Neural crest cell (in vitro differentiated cells): ENCODE measurements at regions not wholly inside any gene's neighbourhood (a gene's known extent, or its start where the extent isn't known, plus 50 kb on each side); places are given as distances from the start of the nearest gene placed in this dataset.

Experiments
- DNase-seq: peaks from one replicate; pipeline ENCODE4 v3.0.0; 2021; ENCODE audit warnings: low read depth, mixed read lengths, low spot score
- H3K27ac Mint-ChIP-seq: one replicate; pipeline ENCODE4 v1.8.0; 2021; ENCODE audit warnings: mild to moderate bottlenecking, mixed read lengths; ENCODE audit not compliant: unreplicated experiment
- H3K27me3 Mint-ChIP-seq: 2 replicates; pipeline ENCODE4 v1.8.0; 2021; ENCODE audit warnings: low read depth, mild to moderate bottlenecking, mixed read lengths
- H3K36me3 Mint-ChIP-seq: 2 replicates; pipeline ENCODE4 v1.8.0; 2021; ENCODE audit warnings: low read depth, mild to moderate bottlenecking, mixed read lengths
- H3K4me1 Mint-ChIP-seq: 2 replicates; pipeline ENCODE4 v1.8.0; 2021; ENCODE audit warnings: mixed read lengths
- H3K4me3 Mint-ChIP-seq: one replicate; pipeline ENCODE4 v1.8.0; 2021; ENCODE audit warnings: mild to moderate bottlenecking, mixed read lengths
- H3K9me3 Mint-ChIP-seq: 2 replicates; pipeline ENCODE4 v1.8.0; 2021; ENCODE audit warnings: mixed read lengths
- TF ChIP-seq, protein P1 (sequence below): fragments of 200-600 bp; sonication (generic); conservative IDR thresholded peaks from 2 replicates; pipeline ENCODE4 v1.5.0; 2021; ENCODE audit warnings: antibody characterized with exemption, mild to moderate bottlenecking

DNA sequence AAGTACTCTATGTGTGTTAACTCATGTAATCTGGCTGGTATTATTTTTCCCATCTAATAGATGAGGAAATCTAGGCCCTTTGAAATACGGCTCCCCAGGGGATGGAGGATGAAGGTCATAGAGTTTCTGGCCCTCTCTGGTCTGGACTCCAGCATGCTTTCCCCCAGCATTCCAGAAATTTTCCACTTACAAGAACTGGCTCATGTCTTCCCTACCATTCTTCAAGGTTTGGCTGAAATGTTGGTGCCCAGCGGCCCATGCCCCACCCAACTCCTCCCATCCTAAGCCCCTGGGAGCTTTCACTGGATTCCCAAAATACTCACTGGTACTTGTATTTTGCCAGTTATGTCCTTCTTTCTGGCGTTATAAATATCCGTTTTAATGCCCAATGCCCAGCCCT, 237.5 kb upstream of the NLRP1 start:
- no peak overlapping the region for H3K4me3 Mint-ChIP-seq
- no peak overlapping the region for H3K27ac Mint-ChIP-seq
- peaks cover 3% of the 10 kb centered on the region for H3K4me1 Mint-ChIP-seq
- H3K27me3 Mint-ChIP-seq, result no peaks in the 10 kb centered on the region
- no peak for DNase-seq
- H3K9me3 Mint-ChIP-seq, result peaks cover under 1% of the 10 kb centered on the region
- TF ChIP-seq, protein P1, sequence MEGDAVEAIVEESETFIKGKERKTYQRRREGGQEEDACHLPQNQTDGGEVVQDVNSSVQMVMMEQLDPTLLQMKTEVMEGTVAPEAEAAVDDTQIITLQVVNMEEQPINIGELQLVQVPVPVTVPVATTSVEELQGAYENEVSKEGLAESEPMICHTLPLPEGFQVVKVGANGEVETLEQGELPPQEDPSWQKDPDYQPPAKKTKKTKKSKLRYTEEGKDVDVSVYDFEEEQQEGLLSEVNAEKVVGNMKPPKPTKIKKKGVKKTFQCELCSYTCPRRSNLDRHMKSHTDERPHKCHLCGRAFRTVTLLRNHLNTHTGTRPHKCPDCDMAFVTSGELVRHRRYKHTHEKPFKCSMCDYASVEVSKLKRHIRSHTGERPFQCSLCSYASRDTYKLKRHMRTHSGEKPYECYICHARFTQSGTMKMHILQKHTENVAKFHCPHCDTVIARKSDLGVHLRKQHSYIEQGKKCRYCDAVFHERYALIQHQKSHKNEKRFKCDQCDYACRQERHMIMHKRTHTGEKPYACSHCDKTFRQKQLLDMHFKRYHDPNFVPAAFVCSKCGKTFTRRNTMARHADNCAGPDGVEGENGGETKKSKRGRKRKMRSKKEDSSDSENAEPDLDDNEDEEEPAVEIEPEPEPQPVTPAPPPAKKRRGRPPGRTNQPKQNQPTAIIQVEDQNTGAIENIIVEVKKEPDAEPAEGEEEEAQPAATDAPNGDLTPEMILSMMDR, result no peak
- no peaks in the 10 kb centered on the region for H3K36me3 Mint-ChIP-seq

DNA sequence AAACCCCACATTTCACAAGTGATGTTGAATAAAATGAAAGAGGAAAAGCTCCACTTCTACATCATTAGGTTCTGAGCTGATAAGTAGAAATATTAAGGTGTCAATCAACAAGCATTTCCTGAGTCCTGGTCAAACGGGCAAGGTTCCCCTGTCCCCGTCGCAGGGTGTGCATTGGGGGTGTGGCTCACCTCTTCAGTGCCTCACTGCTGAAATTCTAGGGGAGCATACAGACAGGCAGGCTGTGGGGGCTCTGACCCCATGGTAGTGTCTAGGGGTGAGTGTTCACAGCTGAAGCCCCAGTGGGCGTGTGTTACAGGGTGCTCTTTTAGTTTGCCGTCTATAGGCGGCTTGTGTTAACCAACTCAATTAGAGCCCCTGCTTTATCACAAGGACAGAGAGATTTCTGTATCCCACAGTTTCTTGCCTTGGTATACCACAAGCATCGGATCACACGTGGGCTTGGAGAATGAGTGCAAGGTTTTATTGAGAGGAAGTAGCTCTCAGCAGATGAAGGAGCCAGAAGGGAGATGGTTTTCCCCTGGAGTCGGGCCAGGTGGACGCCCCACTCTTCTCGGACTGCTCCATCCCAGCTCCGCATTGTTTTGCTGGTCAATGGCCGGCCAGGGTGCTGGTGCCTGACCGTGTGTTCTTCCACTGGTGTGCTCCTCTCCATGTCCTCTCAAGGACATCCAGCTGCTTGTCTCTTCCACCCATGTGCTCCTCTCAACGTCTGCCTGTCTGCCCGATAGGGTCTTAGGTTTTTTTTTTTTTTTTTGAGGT, 238.2 kb upstream of the NLRP1 start:
- TF ChIP-seq, protein P1, result no peak
- DNase-seq, result no peak
- Mint-ChIP-seq H3K4me1 (no peaks in the 10 kb centered on the region), H3K9me3 (peaks cover 4% of the 10 kb centered on the region), H3K36me3 (no peaks in the 10 kb centered on the region), H3K4me3 (no peak overlapping the region), H3K27me3 (no peaks in the 10 kb centered on the region), H3K27ac (no peak overlapping the region)

DNA sequence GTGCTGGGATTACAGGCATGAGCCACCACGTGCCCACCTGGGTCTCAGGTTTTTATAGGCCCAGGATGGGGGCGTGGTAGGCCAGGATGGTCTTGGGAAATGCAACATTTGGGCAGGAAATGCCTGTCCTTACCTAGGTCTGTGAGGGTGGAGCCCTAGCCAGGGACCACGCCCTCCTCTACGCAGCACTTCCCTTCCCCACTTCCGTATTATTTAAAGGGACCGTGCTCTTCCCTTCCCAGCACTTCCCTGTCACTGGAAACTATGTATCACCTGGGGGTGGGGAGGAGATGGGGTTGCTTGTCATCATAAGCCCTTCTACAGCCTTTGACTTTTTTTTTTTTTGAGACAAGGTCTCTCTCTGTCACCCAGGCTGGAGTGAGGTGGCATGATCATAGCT, 238.9 kb upstream of the NLRP1 start:
- Mint-ChIP-seq H3K4me3 (no peak overlapping the region), H3K27ac (no peak overlapping the region), H3K36me3 (no peaks in the 10 kb centered on the region), H3K27me3 (no peaks in the 10 kb centered on the region), H3K4me1 (no peaks in the 10 kb centered on the region), H3K9me3 (peaks cover 5% of the 10 kb centered on the region)
- DNase-seq, result no peak
- TF ChIP-seq, protein P1, result no peak

DNA sequence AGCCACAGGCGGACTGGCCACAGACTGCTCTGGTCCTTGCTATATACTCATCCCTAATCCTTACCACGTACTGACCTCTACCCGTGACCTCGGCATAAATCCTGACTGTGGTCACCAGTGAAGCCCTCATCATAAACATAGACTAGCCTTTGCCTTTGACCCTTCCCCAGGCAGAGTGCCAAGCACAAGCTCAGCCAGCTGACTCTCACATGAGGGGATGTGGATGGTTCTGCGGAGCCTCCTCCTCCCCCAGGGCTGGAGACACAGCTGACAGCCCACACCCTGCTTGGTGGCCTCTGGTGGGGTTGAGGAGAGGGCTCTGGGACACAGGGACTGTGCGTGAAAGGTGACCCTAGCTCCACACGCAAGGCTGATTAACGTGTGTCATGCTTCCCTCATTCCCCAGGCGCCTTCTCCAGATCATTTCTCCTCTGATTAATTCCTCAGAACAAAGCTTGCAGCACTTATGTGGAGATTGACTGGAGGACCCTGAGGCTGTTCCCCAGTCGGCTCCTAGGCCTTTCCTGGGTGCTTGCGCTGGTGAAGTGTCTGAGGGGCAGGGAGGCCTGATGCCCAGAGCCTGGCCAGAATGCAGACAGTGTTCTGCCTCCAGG, 241.5 kb upstream of the NLRP1 start:
- Mint-ChIP-seq H3K4me1 (no peaks in the 10 kb centered on the region), H3K27me3 (no peaks in the 10 kb centered on the region), H3K36me3 (no peaks in the 10 kb centered on the region), H3K9me3 (peaks cover 12% of the 10 kb centered on the region), H3K4me3 (no peak overlapping the region), H3K27ac (no peak overlapping the region)
- TF ChIP-seq, protein P1, result no peak
- no peak for DNase-seq

DNA sequence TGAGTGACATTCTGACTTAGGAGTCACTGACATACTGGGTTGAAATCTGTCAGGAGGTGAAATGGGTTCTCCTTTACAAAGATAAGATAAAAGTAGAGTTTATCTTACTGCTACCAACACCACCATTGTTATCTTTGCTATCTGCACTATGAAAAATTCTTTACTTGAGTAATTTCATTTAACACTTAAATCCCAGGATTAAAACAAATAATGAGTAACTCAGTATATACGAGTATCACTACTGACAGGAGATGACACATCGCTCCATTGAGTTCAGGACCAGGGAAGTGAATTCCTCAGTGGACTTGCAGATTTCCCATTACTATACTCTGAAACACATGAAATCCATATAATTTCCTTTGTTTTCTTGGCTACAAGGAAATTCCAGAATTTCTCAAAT, 242.1 kb upstream of the NLRP1 start:
- no peaks in the 10 kb centered on the region for H3K27me3 Mint-ChIP-seq
- no peaks in the 10 kb centered on the region for H3K36me3 Mint-ChIP-seq
- TF ChIP-seq, protein P1, result no peak
- no peaks in the 10 kb centered on the region for H3K4me1 Mint-ChIP-seq
- H3K27ac Mint-ChIP-seq, result no peak overlapping the region
- no peak overlapping the region for H3K4me3 Mint-ChIP-seq
- no peak for DNase-seq
- H3K9me3 Mint-ChIP-seq, result peaks cover 12% of the 10 kb centered on the region
